Fibroblast of mammary gland (primary cell): ENCODE measurements at regions not wholly inside any gene's neighbourhood (a gene's known extent, or its start where the extent isn't known, plus 50 kb on each side); places are given as distances from the start of the nearest gene placed in this dataset.
"Not testable (repeated sequence)": the region's sequence is repeated elsewhere in the genome, so short reads cannot be mapped to it uniquely, and the experiment has no call there.

Experiments
- DNase-seq: peaks from one replicate; pipeline ENCODE4 v3.0.0-alpha.2; 2010; ENCODE audit warnings: low read depth
- H3K4me3 ChIP-seq: 2 replicates; pipeline ENCODE4 v1.5.1; 2011; ENCODE audit warnings: low read depth, mild to moderate bottlenecking, low read length, moderate library complexity; ENCODE audit not compliant: control insufficient read depth
- CTCF ChIP-seq: conservative IDR thresholded peaks from 2 replicates; pipeline ENCODE4 v1.5.1; 2011; ENCODE audit warnings: low read depth, low read length, inconsistent platforms; ENCODE audit not compliant: control insufficient read depth, insufficient read depth

GRCh38 chr2:195331966-195332365 lies 325.1 kb upstream of the SLC39A10 start:
- no peak for DNase-seq
- no peak overlapping the region for H3K4me3 ChIP-seq
- TF ChIP-seq CTCF, result no peak

- no peak for TF ChIP-seq CTCF
- DNase-seq, result no peak
- no peak overlapping the region for H3K4me3 ChIP-seq
Observed at GRCh38 chr2:195331129-195331528, 325.9 kb upstream of the SLC39A10 start.

DNA sequence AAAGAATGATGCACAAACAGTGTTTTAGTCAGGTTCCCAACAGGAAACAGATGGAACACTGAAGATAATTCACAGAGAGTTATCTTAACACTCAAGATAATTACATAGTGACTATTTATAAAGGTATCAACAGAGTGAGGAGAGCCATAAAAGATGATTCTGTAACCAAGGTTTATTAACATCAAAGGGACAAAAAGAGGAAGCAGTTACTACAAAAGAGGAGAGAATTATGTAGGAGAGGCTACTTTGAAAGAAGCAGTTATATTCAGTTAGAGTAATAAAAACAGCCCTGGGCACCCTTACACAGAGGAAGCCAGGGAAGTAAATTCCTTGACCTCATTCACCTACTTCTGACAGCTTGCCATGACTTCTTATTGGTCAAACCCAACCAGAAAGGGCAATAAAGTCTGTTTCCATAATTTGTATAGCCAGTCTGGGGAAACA lies 326.5 kb upstream of the SLC39A10 start:
- TF ChIP-seq CTCF, result no peak
- H3K4me3 ChIP-seq, result no peak overlapping the region
- no peak for DNase-seq

DNA sequence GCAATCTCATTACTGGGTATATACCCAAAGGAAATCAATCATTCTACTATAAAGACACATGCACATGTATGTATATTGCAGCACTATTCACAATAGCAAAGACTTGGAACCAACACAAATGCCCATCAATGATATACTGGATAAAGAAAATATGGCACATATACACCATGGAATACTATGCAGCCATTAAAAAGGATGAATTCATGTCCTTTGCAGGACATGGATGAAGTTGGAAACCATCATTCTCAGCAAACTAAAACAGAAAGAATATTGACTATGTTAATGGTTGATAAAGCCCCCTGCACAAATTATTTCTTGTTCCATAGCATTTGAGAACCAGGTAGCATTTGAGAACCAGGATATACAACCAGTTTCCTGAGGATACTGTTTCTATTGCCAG lies 327.2 kb upstream of the SLC39A10 start:
- not testable (repeated sequence) for DNase-seq, H3K4me3 ChIP-seq

GRCh38 chr2:195326537-195326936 lies 330.5 kb upstream of the SLC39A10 start:
- no peak for DNase-seq
- no peak overlapping the region for H3K4me3 ChIP-seq
- no peak for TF ChIP-seq CTCF

GRCh38 chr2:195322324-195322723 lies 334.7 kb upstream of the SLC39A10 start:
- DNase-seq, result peak; percentile 28
- no peak for TF ChIP-seq CTCF
- H3K4me3 ChIP-seq, result no peak overlapping the region

DNA sequence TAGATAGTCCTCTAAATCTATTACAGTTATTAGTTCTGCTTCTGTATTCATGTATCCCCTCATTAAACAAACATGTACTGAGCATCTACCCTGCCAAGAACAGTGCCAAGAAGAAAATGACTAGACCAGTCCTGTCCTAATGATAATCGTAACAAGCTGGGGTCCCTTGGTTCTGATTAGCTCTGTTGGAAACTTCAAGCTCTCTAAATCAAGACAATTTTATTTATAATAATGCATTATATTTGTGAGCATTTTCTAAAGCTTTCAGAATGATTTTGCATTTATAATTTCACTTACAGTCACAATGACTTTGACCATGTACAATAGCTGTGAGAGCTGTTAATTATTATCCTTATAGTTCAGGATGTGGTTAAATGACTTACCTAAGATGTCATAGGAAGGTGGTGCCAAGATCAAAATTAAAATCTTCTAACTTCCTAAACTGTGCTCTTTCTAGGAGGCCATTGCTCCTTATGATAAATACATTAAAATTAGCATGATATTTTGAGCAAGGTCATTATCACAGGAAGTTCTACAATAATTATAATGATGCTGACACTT lies 336.5 kb upstream of the SLC39A10 start:
- no peak overlapping the region for H3K4me3 ChIP-seq
- TF ChIP-seq CTCF, result no peak
- peak; percentile 8 for DNase-seq
